ENCODE measurements at regions not wholly inside any gene's neighbourhood (a gene's known extent, or its start where the extent isn't known, plus 50 kb on each side); places are given as distances from the start of the nearest gene placed in this dataset.

DNA sequence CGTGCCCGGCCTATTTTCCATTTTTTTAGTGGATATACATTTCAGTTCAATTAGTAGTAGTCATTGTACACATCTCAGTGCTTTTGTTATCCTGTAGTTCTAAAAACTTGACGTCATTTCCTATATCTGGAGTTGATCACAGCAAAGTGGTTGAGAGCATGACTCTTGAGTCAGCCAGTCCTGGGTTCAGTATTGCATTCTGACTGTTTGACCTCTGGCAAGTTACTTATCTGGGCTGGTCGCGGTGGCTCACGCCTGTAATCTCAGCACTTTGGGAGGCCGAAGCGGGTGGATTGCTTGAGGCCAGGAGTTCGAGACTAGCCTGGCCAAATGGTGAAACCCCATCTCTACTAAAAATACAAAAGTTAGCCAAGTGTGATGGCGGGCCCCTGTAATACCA lies 50.4 kb upstream of the PPM1B start:
- Histone ChIP-seq H3K9me3 (no peaks in the 10 kb centered on the region), H3K27me3 (replicated peaks; ENCODE audit: insufficient read depth) (no peaks in the 10 kb centered on the region), H3K4me3 (no peak overlapping the region), H3K27ac (no peak overlapping the region), H3K4me1 (ENCODE audit: control insufficient read depth in 1 of 2, low read depth in 2 of 2) (no peaks in the 10 kb centered on the region), H3K36me3 (no peaks in the 10 kb centered on the region)
- no peak for DNase-seq (ENCODE audit: low spot score)
- ATAC-seq (ENCODE audit: insufficient number of reproducible peaks, low FRiP score, low read depth) = no peak
- TF ChIP-seq, protein P1, sequence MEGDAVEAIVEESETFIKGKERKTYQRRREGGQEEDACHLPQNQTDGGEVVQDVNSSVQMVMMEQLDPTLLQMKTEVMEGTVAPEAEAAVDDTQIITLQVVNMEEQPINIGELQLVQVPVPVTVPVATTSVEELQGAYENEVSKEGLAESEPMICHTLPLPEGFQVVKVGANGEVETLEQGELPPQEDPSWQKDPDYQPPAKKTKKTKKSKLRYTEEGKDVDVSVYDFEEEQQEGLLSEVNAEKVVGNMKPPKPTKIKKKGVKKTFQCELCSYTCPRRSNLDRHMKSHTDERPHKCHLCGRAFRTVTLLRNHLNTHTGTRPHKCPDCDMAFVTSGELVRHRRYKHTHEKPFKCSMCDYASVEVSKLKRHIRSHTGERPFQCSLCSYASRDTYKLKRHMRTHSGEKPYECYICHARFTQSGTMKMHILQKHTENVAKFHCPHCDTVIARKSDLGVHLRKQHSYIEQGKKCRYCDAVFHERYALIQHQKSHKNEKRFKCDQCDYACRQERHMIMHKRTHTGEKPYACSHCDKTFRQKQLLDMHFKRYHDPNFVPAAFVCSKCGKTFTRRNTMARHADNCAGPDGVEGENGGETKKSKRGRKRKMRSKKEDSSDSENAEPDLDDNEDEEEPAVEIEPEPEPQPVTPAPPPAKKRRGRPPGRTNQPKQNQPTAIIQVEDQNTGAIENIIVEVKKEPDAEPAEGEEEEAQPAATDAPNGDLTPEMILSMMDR (IDR thresholded peaks at IDR 0.05) = no peak

Data from thoracic aorta (tissue), 2 donors.